ENCODE measurements at regions not wholly inside any gene's neighbourhood (a gene's known extent, or its start where the extent isn't known, plus 50 kb on each side); places are given as distances from the start of the nearest gene placed in this dataset.
"Not testable (repeated sequence)": the region's sequence is repeated elsewhere in the genome, so short reads cannot be mapped to it uniquely, and the experiment has no call there.

DNA sequence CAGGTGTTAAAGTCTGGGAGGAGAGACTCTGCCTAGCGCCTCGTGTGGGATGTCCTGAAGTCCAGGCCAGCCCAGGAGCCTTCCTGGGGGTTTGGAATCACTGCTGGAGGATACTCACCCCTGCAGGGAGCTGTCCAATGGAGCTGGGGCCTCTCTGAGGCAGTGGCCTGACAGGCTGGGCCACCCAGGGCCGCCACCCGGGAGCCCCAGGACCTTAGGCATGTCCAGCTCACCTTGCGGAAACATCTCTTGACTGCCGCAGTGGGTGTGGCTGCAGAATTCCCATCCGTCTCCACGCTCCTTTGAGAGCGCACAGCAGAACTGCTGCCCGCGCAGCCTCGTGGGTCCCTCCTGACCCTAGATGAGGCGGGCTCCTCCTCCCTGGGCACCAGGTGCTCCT, 214.0 kb upstream of the SGCG start:
- H4K20me1 ChIP-seq (ENCODE audit: insufficient read depth, low read length, poor library complexity, severe bottlenecking); H3K4me1 ChIP-seq (ENCODE audit: insufficient read depth, low read length, poor library complexity, severe bottlenecking); H3K4me2 ChIP-seq (ENCODE audit: low read depth, low read length, poor library complexity, severe bottlenecking); H3K9me2 ChIP-seq (replicated peaks; ENCODE audit: low read depth, low read length); H3K79me2 ChIP-seq (ENCODE audit: insufficient read depth, low read length); H2AFZ ChIP-seq (ENCODE audit: low read length); H3K9me3 ChIP-seq (ENCODE audit: insufficient read depth, low read depth, low read length); H3F3A ChIP-seq (ENCODE audit: low read depth); H3K36me3 ChIP-seq (ENCODE audit: insufficient read depth, low read length); H3K27me3 ChIP-seq (ENCODE audit: insufficient read depth, low read length, poor library complexity, severe bottlenecking); H3K4me3 ChIP-seq (ENCODE audit: low read length, poor library complexity, severe bottlenecking); H3K9ac ChIP-seq (ENCODE audit: low read depth, low read length, poor library complexity, severe bottlenecking): not testable (repeated sequence)

DNA sequence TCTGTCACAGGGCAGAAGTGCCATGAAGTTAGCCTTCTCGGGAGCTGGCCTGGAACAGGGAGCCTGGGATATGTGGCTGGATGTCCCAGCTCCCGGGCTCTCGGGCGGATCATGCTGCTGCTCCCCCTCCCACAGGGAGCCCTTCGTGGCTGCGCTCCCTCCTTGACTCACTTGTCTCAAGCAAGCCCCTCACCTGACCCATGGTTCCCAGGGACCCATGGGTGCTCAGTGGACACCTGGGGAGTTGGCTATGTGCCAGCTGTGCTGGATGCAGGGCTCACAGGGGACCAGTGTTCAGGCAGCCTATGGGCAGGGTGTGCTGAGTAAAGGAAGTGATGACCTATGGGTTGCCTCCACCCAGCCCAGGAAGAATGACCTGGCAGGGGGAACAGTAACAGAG, 213.1 kb upstream of the SGCG start:
- Histone ChIP-seq H3K9me2 (replicated peaks; ENCODE audit: low read depth, low read length) (no peaks in the 10 kb centered on the region), H3F3A (ENCODE audit: low read depth) (no peaks in the 10 kb centered on the region)

DNA sequence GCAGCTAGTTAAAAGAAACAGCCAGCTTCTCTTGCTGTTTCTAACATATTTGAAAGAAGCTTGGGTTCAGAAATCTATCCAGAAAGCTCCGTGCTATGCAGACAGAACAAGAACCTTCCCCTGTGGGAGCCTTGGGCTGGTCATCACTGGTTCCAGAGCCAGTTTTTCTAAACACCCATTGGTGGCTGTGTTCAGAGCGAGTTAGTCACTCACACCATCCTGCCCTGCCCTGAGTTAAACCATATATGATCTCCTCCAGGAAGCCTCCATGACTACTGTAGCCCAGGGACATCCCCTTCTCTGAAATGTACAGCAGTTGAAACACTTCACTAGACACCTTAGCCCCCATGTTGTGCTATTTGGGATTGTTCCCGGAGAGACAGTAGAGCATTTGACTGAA, 200.8 kb upstream of the SGCG start:
- Histone ChIP-seq H3K9ac (ENCODE audit: low read depth, low read length, poor library complexity, severe bottlenecking) (no peak overlapping the region), H4K20me1 (ENCODE audit: insufficient read depth, low read length, poor library complexity, severe bottlenecking) (no peaks in the 10 kb centered on the region), H2AFZ (ENCODE audit: low read length) (no peak overlapping the region), H3K4me2 (ENCODE audit: low read depth, low read length, poor library complexity, severe bottlenecking) (no peak overlapping the region), H3K4me1 (ENCODE audit: insufficient read depth, low read length, poor library complexity, severe bottlenecking) (no peaks in the 10 kb centered on the region), H3K79me2 (ENCODE audit: insufficient read depth, low read length) (no peaks in the 10 kb centered on the region), H3K9me2 (replicated peaks; ENCODE audit: low read depth, low read length) (no peaks in the 10 kb centered on the region), H3F3A (ENCODE audit: low read depth) (no peaks in the 10 kb centered on the region), H3K36me3 (ENCODE audit: insufficient read depth, low read length) (no peaks in the 10 kb centered on the region), H3K4me3 (ENCODE audit: low read length, poor library complexity, severe bottlenecking) (no peak overlapping the region), H3K27me3 (ENCODE audit: insufficient read depth, low read length, poor library complexity, severe bottlenecking) (no peaks in the 10 kb centered on the region), H3K9me3 (ENCODE audit: insufficient read depth, low read depth, low read length) (no peaks in the 10 kb centered on the region)
- no peak for TF ChIP-seq EZH2phosphoT487 (IDR thresholded peaks at IDR 0.05; ENCODE audit: borderline replicate concordance)
- TF ChIP-seq, protein P1, sequence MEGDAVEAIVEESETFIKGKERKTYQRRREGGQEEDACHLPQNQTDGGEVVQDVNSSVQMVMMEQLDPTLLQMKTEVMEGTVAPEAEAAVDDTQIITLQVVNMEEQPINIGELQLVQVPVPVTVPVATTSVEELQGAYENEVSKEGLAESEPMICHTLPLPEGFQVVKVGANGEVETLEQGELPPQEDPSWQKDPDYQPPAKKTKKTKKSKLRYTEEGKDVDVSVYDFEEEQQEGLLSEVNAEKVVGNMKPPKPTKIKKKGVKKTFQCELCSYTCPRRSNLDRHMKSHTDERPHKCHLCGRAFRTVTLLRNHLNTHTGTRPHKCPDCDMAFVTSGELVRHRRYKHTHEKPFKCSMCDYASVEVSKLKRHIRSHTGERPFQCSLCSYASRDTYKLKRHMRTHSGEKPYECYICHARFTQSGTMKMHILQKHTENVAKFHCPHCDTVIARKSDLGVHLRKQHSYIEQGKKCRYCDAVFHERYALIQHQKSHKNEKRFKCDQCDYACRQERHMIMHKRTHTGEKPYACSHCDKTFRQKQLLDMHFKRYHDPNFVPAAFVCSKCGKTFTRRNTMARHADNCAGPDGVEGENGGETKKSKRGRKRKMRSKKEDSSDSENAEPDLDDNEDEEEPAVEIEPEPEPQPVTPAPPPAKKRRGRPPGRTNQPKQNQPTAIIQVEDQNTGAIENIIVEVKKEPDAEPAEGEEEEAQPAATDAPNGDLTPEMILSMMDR (conservative IDR thresholded peaks at IDR 0.05; ENCODE audit: low read length), result no peak

More for the DNA sequence above, 213.1 kb upstream of the SGCG start:
- no peaks in the 10 kb centered on the region for H3K36me3 ChIP-seq (ENCODE audit: insufficient read depth, low read length)
- no peak overlapping the region for H3K9ac ChIP-seq (ENCODE audit: low read depth, low read length, poor library complexity, severe bottlenecking)
- TF ChIP-seq, protein P1 (conservative IDR thresholded peaks at IDR 0.05; ENCODE audit: low read length), result no peak
- no peak for TF ChIP-seq EZH2phosphoT487 (IDR thresholded peaks at IDR 0.05; ENCODE audit: borderline replicate concordance)
- H3K4me3 ChIP-seq (ENCODE audit: low read length, poor library complexity, severe bottlenecking), result no peak overlapping the region
- no peaks in the 10 kb centered on the region; the same call in 1 of the 2 replicates for H3K9me3 ChIP-seq (ENCODE audit: insufficient read depth, low read depth, low read length)
- H3K4me2 ChIP-seq (ENCODE audit: low read depth, low read length, poor library complexity, severe bottlenecking), result no peak overlapping the region
- H3K79me2 ChIP-seq (ENCODE audit: insufficient read depth, low read length), result no peaks in the 10 kb centered on the region
- H2AFZ ChIP-seq (ENCODE audit: low read length), result no peak overlapping the region
- H3K4me1 ChIP-seq (ENCODE audit: insufficient read depth, low read length, poor library complexity, severe bottlenecking), result no peaks in the 10 kb centered on the region
- no peaks in the 10 kb centered on the region for H4K20me1 ChIP-seq (ENCODE audit: insufficient read depth, low read length, poor library complexity, severe bottlenecking)
- H3K27me3 ChIP-seq (ENCODE audit: insufficient read depth, low read length, poor library complexity, severe bottlenecking), result no peaks in the 10 kb centered on the region

DNA sequence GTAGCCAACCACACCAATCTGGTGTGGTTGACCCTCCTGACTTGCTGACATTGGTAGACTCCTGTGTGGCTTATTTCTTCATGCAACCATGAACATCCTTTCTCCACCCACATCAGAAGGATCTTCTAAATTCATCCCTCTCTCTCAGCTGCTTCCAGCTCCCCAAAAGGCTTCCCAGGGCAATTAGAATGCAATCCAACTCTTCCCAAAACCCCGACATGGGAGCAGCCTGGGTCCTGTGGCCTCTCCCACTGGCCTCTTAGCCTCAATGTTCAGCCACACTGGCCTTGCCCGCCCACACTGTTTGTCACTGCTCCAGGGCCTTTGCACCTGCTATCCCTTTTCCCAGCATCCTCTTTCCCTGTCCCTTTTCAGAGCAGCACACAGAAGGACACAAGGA, 199.8 kb upstream of the SGCG start:
- no peak for TF ChIP-seq EZH2phosphoT487 (IDR thresholded peaks at IDR 0.05; ENCODE audit: borderline replicate concordance)
- TF ChIP-seq, protein P1 (conservative IDR thresholded peaks at IDR 0.05; ENCODE audit: low read length), result no peak
- H3K9ac ChIP-seq (ENCODE audit: low read depth, low read length, poor library complexity, severe bottlenecking), result no peak overlapping the region

More for the DNA sequence above, 199.8 kb upstream of the SGCG start:
- no peaks in the 10 kb centered on the region for H4K20me1 ChIP-seq (ENCODE audit: insufficient read depth, low read length, poor library complexity, severe bottlenecking)
- H3K27me3 ChIP-seq (ENCODE audit: insufficient read depth, low read length, poor library complexity, severe bottlenecking), result no peaks in the 10 kb centered on the region
- H3F3A ChIP-seq (ENCODE audit: low read depth), result no peaks in the 10 kb centered on the region
- no peak overlapping the region for H2AFZ ChIP-seq (ENCODE audit: low read length)
- H3K79me2 ChIP-seq (ENCODE audit: insufficient read depth, low read length), result no peaks in the 10 kb centered on the region
- no peaks in the 10 kb centered on the region; the same call in 1 of the 2 replicates for H3K9me3 ChIP-seq (ENCODE audit: insufficient read depth, low read depth, low read length)
- no peak overlapping the region for H3K4me2 ChIP-seq (ENCODE audit: low read depth, low read length, poor library complexity, severe bottlenecking)
- H3K4me3 ChIP-seq (ENCODE audit: low read length, poor library complexity, severe bottlenecking), result no peak overlapping the region
- H3K36me3 ChIP-seq (ENCODE audit: insufficient read depth, low read length), result no peaks in the 10 kb centered on the region
- no peaks in the 10 kb centered on the region for H3K4me1 ChIP-seq (ENCODE audit: insufficient read depth, low read length, poor library complexity, severe bottlenecking)
- no peaks in the 10 kb centered on the region for H3K9me2 ChIP-seq (replicated peaks; ENCODE audit: low read depth, low read length)
